ENCODE measurements at regions not wholly inside any gene's neighbourhood (a gene's known extent, or its start where the extent isn't known, plus 50 kb on each side); places are given as distances from the start of the nearest gene placed in this dataset.

DNA sequence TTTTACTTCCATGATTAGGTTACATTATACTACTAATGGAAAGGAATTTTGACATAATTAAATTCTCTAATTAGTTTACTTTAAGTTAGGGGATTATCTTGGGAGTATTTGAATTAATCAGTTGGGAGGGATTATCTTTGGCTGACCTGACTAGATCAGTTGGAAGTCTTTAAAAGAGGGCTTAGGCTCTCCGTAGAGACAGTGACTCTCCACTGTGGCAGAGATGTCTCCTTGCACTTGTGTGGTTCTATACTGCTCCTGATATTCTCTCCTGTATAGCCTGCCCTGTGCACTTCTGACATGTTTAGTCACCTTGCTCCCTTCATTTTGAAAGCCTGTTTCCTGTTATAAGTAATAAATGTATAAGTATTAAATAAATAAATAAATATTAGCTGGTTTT lies 1612.3 kb upstream of the PRR20A start:
- TF ChIP-seq FOXP2 (optimal IDR thresholded peaks at IDR 0.05; ENCODE audit: control extremely low read depth, extremely low read length, insufficient read depth) (no peak), POLR2AphosphoS5 (IDR thresholded peaks at IDR 0.05; ENCODE audit: borderline replicate concordance, low read depth, low read length) (no peak)
